AG04450 (cell line): ENCODE measurements at regions not wholly inside any gene's neighbourhood (a gene's known extent, or its start where the extent isn't known, plus 50 kb on each side); places are given as distances from the start of the nearest gene placed in this dataset.

Experiments
- CTCF ChIA-PET: fragments of 300-600, 350-600 bp; formaldehyde crosslinking; extraction: SDS; loops from one replicate; lab custom pipeline; 2022; ENCODE audit warnings: antibody characterized with exemption, inconsistent platforms; lab: Charles Lee
- POLR2A ChIA-PET: fragments of 350-600 bp; formaldehyde crosslinking; extraction: SDS; loops from one replicate; lab custom pipeline; 2021; ENCODE audit warnings: antibody characterized with exemption, inconsistent platforms; lab: Yijun Ruan, JAX
- DNase-seq: peaks from one replicate; pipeline ENCODE4 v3.0.0-alpha.2; 2011; ENCODE audit warnings: low read depth, low spot score
- H3K27ac ChIP-seq: one replicate; pipeline ENCODE4 v1.5.1; 2012; ENCODE audit warnings: low read depth, low read length, control low read depth
- H3K27me3 ChIP-seq: one replicate; pipeline ENCODE4 v1.6.0; 2012; ENCODE audit warnings: low read length; ENCODE audit not compliant: control insufficient read depth, insufficient read depth
- H3K4me3 ChIP-seq: 2 replicates; pipeline ENCODE4 v1.5.1; 2011; ENCODE audit warnings: mild to moderate bottlenecking, low read depth, low read length, control low read depth
- H3K9me3 ChIP-seq: 2 replicates; pipeline ENCODE4 v1.5.1; 2012; ENCODE audit warnings: low read length; ENCODE audit not compliant: control insufficient read depth, insufficient read depth
- CTCF ChIP-seq: IDR thresholded peaks from 2 replicates; pipeline ENCODE4 v1.5.1; 2011; ENCODE audit warnings: low read depth, low read length, control low read depth, inconsistent platforms

GRCh38 chr4:3615386-3616286, 83.4 kb upstream of the LRPAP1 start:
- no peak overlapping the region for H3K27ac ChIP-seq

GRCh38 chr4:3614731-3614980, 82.4 kb upstream of the LRPAP1 start:
- ChIA-PET CTCF (no interaction called here), POLR2A (no interaction called here)
- no peaks in the 10 kb centered on the region for H3K27me3 ChIP-seq
- no peak for TF ChIP-seq CTCF
- DNase-seq: no peak
- H3K27ac ChIP-seq: no peak overlapping the region
- peaks cover 34% of the 10 kb centered on the region for H3K9me3 ChIP-seq
- H3K4me3 ChIP-seq: no peak overlapping the region

More at GRCh38 chr4:3615386-3616286, 83.4 kb upstream of the LRPAP1 start:
- Histone ChIP-seq H3K9me3 (peaks cover 34% of the 10 kb centered on the region), H3K4me3 (no peak overlapping the region), H3K27me3 (no peaks in the 10 kb centered on the region)
- DNase-seq: no peak
- no peak for TF ChIP-seq CTCF
- ChIA-PET CTCF (no interaction called here), POLR2A (no interaction called here)

GRCh38 chr4:3613967-3614730, 81.9 kb upstream of the LRPAP1 start:
- no peak overlapping the region for H3K27ac ChIP-seq
- no peak for DNase-seq
- POLR2A ChIA-PET: no interaction called here

GRCh38 chr4:3612934-3613333, 80.7 kb upstream of the LRPAP1 start:
- ChIA-PET POLR2A (no interaction called here), CTCF (no interaction called here)
- H3K9me3 ChIP-seq: peaks cover 34% of the 10 kb centered on the region
- H3K4me3 ChIP-seq: no peak overlapping the region
- no peaks in the 10 kb centered on the region for H3K27me3 ChIP-seq
- no peak for TF ChIP-seq CTCF
- DNase-seq: no peak
- no peak overlapping the region for H3K27ac ChIP-seq

More at GRCh38 chr4:3613967-3614730, 81.9 kb upstream of the LRPAP1 start:
- Histone ChIP-seq H3K9me3 (peaks cover 34% of the 10 kb centered on the region), H3K4me3 (no peak overlapping the region), H3K27me3 (no peaks in the 10 kb centered on the region)
- CTCF ChIA-PET: no interaction called here
- no peak for TF ChIP-seq CTCF

GRCh38 chr4:3612281-3612680, 80.1 kb upstream of the LRPAP1 start:
- no peak for TF ChIP-seq CTCF
- Histone ChIP-seq H3K27me3 (no peaks in the 10 kb centered on the region), H3K4me3 (no peak overlapping the region), H3K27ac (no peak overlapping the region), H3K9me3 (peaks cover 34% of the 10 kb centered on the region)
- POLR2A ChIA-PET: no interaction called here
- DNase-seq: no peak
- CTCF ChIA-PET: no interaction called here
